OCI-LY7 (cell line): ENCODE measurements at regions not wholly inside any gene's neighbourhood (a gene's known extent, or its start where the extent isn't known, plus 50 kb on each side); places are given as distances from the start of the nearest gene placed in this dataset.

Experiments used
- EZH2phosphoT487 ChIP-seq: fragments of 200-600 bp; sonication (generic); IDR thresholded peaks from 2 replicates; pipeline ENCODE4 v1.6.1; 2018; ENCODE audit warnings: low read depth, borderline replicate concordance, mild to moderate bottlenecking, mixed run types, antibody characterized with exemption, low read length, moderate library complexity, mixed read lengths
- TF ChIP-seq, protein P1 (sequence below): fragments of 200-600 bp; sonication (generic); conservative IDR thresholded peaks from 2 replicates; pipeline ENCODE4 v1.5.1; 2014; ENCODE audit warnings: mild to moderate bottlenecking, antibody characterized with exemption, low read length, moderate library complexity, mixed read lengths

DNA sequence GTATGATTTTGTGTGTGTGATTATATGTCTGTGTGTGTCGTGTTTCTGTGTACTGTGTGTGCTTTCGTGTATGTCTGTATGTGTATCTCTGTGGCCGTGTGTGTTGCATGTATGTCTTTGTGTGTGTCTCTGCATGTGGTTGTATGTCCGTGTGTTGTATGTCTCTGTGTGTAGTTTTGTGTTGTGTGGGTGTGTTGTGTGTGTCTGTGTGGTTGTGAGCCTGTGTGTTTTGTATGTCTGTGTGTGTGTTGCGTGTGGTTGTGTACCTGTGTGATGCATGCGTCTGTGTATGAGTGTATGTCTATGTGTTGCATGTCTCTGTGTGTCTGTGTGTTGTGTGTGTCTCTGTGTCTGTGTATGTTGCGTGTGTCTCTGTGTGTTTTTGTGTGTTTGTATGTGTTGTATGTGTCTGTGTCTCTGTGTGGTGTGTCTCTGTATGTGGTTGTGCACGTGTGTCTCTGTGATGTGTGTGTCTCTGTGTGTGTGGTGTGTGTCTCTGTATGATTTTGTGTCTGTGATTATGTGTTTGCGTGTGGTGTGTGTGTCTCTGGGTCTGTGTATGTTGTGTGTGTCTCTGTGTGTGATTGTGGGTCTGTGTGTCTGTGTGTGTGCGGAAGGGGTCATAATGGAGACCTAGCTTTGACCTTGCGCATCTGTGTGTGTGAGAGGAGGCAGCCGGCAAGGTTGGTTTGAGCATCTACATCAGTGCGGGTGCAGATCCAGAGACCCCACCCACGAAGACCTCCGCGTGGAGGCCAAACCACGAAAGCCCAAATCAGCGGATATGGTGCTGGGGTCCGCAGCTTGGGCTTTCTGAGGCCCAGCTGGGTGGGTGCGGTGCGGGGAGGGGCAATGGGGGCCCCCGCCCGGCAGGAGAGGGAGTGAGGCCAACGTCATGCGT, 212.6 kb upstream of the GSE1 start:
- TF ChIP-seq, protein P1, sequence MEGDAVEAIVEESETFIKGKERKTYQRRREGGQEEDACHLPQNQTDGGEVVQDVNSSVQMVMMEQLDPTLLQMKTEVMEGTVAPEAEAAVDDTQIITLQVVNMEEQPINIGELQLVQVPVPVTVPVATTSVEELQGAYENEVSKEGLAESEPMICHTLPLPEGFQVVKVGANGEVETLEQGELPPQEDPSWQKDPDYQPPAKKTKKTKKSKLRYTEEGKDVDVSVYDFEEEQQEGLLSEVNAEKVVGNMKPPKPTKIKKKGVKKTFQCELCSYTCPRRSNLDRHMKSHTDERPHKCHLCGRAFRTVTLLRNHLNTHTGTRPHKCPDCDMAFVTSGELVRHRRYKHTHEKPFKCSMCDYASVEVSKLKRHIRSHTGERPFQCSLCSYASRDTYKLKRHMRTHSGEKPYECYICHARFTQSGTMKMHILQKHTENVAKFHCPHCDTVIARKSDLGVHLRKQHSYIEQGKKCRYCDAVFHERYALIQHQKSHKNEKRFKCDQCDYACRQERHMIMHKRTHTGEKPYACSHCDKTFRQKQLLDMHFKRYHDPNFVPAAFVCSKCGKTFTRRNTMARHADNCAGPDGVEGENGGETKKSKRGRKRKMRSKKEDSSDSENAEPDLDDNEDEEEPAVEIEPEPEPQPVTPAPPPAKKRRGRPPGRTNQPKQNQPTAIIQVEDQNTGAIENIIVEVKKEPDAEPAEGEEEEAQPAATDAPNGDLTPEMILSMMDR, result no peak
- TF ChIP-seq EZH2phosphoT487, result no peak
